ENCODE measurements at regions not wholly inside any gene's neighbourhood (a gene's known extent, or its start where the extent isn't known, plus 50 kb on each side); places are given as distances from the start of the nearest gene placed in this dataset.

DNA sequence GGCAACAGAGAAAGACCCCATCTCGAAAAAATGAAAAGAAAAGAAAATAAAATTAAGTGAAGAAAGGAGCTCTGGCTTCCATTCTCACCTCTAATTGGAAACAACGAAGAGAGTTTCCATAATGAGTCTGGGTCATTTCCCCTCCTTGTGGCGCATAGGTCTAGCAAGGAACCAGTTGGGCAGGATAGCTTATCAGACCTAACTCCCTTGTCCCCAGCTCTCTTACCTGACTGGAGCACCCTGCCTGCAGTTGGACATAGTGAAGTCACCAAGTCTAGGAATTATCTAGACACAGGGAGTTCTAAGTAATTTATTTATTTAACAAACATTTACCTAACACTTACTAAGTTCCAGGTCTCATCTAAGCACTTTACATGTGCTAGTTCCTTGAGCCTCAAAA is 63.0 kb upstream of the RAB4A start:
- H3K4me3 ChIP-seq: no peak overlapping the region
- H3K4me2 ChIP-seq: no peak overlapping the region
- no peak overlapping the region for H3K4me3 Mint-ChIP-seq
- H3K36me3 ChIP-seq (ENCODE audit: insufficient read depth): no peaks in the 10 kb centered on the region
- H3K27ac Mint-ChIP-seq: no peak overlapping the region
- H3K36me3 Mint-ChIP-seq (ENCODE audit: low read depth): no peaks in the 10 kb centered on the region
- DNase-seq (ENCODE audit: low spot score) (no peak), ATAC-seq (no peak)
- H3K79me2 ChIP-seq (replicated peaks; ENCODE audit: insufficient read depth): no peaks in the 10 kb centered on the region
- no peaks in the 10 kb centered on the region for H4K20me1 ChIP-seq (replicated peaks; ENCODE audit: insufficient read depth)
- H3K9me2 ChIP-seq (ENCODE audit: insufficient read depth): peaks cover 7% of the 10 kb centered on the region; the same call in 1 of the 2 replicates
- peaks cover 5% of the 10 kb centered on the region for H3K27me3 Mint-ChIP-seq (ENCODE audit: insufficient read depth, low read depth, poor library complexity)
- H3F3A ChIP-seq (replicated peaks; ENCODE audit: low read depth): no peaks in the 10 kb centered on the region
- H3K9me3 Mint-ChIP-seq: no peaks in the 10 kb centered on the region
- H3K27ac ChIP-seq (ENCODE audit: low read depth): no peak overlapping the region
- TF ChIP-seq, protein P1, sequence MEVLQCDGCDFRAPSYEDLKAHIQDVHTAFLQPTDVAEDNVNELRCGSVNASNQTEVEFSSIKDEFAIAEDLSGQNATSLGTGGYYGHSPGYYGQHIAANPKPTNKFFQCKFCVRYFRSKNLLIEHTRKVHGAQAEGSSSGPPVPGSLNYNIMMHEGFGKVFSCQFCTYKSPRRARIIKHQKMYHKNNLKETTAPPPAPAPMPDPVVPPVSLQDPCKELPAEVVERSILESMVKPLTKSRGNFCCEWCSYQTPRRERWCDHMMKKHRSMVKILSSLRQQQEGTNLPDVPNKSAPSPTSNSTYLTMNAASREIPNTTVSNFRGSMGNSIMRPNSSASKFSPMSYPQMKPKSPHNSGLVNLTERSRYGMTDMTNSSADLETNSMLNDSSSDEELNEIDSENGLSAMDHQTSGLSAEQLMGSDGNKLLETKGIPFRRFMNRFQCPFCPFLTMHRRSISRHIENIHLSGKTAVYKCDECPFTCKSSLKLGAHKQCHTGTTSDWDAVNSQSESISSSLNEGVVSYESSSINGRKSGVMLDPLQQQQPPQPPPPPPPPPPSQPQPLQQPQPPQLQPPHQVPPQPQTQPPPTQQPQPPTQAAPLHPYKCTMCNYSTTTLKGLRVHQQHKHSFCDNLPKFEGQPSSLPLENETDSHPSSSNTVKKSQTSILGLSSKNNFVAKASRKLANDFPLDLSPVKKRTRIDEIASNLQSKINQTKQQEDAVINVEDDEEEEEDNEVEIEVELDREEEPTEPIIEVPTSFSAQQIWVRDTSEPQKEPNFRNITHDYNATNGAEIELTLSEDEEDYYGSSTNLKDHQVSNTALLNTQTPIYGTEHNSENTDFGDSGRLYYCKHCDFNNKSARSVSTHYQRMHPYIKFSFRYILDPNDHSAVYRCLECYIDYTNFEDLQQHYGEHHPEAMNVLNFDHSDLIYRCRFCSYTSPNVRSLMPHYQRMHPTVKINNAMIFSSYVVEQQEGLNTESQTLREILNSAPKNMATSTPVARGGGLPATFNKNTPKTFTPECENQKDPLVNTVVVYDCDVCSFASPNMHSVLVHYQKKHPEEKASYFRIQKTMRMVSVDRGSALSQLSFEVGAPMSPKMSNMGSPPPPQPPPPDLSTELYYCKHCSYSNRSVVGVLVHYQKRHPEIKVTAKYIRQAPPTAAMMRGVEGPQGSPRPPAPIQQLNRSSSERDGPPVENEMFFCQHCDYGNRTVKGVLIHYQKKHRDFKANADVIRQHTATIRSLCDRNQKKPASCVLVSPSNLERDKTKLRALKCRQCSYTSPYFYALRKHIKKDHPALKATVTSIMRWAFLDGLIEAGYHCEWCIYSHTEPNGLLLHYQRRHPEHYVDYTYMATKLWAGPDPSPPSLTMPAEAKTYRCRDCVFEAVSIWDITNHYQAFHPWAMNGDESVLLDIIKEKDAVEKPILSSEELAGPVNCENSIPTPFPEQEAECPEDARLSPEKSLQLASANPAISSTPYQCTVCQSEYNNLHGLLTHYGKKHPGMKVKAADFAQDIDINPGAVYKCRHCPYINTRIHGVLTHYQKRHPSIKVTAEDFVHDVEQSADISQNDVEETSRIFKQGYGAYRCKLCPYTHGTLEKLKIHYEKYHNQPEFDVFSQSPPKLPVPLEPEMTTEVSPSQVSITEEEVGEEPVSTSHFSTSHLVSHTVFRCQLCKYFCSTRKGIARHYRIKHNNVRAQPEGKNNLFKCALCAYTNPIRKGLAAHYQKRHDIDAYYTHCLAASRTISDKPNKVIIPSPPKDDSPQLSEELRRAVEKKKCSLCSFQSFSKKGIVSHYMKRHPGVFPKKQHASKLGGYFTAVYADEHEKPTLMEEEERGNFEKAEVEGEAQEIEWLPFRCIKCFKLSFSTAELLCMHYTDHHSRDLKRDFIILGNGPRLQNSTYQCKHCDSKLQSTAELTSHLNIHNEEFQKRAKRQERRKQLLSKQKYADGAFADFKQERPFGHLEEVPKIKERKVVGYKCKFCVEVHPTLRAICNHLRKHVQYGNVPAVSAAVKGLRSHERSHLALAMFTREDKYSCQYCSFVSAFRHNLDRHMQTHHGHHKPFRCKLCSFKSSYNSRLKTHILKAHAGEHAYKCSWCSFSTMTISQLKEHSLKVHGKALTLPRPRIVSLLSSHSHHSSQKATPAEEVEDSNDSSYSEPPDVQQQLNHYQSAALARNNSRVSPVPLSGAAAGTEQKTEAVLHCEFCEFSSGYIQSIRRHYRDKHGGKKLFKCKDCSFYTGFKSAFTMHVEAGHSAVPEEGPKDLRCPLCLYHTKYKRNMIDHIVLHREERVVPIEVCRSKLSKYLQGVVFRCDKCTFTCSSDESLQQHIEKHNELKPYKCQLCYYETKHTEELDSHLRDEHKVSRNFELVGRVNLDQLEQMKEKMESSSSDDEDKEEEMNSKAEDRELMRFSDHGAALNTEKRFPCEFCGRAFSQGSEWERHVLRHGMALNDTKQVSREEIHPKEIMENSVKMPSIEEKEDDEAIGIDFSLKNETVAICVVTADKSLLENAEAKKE (CRISPR knock-in tag; IDR thresholded peaks at IDR 0.05): no peak
- TF ChIP-seq NANOG (IDR thresholded peaks at IDR 0.05; ENCODE audit: borderline replicate concordance) (no peak), CREB1 (CRISPR knock-in tag; IDR thresholded peaks at IDR 0.05; ENCODE audit: low read depth) (no peak), JUNB (IDR thresholded peaks at IDR 0.05; ENCODE audit: unreplicated experiment) (no peak), EZH2 (IDR thresholded peaks at IDR 0.05; ENCODE audit: low read depth, unreplicated experiment) (no peak), ZNF114 (CRISPR knock-in tag; IDR thresholded peaks at IDR 0.05) (no peak), STAT1 (IDR thresholded peaks at IDR 0.05; ENCODE audit: unreplicated experiment) (no peak), EZH2phosphoT487 (IDR thresholded peaks at IDR 0.05; ENCODE audit: unreplicated experiment) (no peak), ZNF331 (CRISPR knock-in tag; IDR thresholded peaks at IDR 0.05; ENCODE audit: low read depth) (no peak), POLR2AphosphoS5 (IDR thresholded peaks at IDR 0.05; ENCODE audit: low read depth) (no peak)
- TF ChIP-seq, protein P2, sequence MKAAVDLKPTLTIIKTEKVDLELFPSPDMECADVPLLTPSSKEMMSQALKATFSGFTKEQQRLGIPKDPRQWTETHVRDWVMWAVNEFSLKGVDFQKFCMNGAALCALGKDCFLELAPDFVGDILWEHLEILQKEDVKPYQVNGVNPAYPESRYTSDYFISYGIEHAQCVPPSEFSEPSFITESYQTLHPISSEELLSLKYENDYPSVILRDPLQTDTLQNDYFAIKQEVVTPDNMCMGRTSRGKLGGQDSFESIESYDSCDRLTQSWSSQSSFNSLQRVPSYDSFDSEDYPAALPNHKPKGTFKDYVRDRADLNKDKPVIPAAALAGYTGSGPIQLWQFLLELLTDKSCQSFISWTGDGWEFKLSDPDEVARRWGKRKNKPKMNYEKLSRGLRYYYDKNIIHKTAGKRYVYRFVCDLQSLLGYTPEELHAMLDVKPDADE (IDR thresholded peaks at IDR 0.05): no peak
- TF ChIP-seq, protein P3, sequence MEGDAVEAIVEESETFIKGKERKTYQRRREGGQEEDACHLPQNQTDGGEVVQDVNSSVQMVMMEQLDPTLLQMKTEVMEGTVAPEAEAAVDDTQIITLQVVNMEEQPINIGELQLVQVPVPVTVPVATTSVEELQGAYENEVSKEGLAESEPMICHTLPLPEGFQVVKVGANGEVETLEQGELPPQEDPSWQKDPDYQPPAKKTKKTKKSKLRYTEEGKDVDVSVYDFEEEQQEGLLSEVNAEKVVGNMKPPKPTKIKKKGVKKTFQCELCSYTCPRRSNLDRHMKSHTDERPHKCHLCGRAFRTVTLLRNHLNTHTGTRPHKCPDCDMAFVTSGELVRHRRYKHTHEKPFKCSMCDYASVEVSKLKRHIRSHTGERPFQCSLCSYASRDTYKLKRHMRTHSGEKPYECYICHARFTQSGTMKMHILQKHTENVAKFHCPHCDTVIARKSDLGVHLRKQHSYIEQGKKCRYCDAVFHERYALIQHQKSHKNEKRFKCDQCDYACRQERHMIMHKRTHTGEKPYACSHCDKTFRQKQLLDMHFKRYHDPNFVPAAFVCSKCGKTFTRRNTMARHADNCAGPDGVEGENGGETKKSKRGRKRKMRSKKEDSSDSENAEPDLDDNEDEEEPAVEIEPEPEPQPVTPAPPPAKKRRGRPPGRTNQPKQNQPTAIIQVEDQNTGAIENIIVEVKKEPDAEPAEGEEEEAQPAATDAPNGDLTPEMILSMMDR (conservative IDR thresholded peaks at IDR 0.05; ENCODE audit: low read depth in 2 of 2): no peak
- TF ChIP-seq, protein P4, sequence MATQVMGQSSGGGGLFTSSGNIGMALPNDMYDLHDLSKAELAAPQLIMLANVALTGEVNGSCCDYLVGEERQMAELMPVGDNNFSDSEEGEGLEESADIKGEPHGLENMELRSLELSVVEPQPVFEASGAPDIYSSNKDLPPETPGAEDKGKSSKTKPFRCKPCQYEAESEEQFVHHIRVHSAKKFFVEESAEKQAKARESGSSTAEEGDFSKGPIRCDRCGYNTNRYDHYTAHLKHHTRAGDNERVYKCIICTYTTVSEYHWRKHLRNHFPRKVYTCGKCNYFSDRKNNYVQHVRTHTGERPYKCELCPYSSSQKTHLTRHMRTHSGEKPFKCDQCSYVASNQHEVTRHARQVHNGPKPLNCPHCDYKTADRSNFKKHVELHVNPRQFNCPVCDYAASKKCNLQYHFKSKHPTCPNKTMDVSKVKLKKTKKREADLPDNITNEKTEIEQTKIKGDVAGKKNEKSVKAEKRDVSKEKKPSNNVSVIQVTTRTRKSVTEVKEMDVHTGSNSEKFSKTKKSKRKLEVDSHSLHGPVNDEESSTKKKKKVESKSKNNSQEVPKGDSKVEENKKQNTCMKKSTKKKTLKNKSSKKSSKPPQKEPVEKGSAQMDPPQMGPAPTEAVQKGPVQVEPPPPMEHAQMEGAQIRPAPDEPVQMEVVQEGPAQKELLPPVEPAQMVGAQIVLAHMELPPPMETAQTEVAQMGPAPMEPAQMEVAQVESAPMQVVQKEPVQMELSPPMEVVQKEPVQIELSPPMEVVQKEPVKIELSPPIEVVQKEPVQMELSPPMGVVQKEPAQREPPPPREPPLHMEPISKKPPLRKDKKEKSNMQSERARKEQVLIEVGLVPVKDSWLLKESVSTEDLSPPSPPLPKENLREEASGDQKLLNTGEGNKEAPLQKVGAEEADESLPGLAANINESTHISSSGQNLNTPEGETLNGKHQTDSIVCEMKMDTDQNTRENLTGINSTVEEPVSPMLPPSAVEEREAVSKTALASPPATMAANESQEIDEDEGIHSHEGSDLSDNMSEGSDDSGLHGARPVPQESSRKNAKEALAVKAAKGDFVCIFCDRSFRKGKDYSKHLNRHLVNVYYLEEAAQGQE (IDR thresholded peaks at IDR 0.05; ENCODE audit: unreplicated experiment): no peak
- peaks cover 3% of the 10 kb centered on the region for H3K4me1 ChIP-seq (ENCODE audit: insufficient read depth)
- H3K4me1 Mint-ChIP-seq: peaks cover 17% of the 10 kb centered on the region
- H3K27me3 ChIP-seq (ENCODE audit: insufficient read depth): no peaks in the 10 kb centered on the region
- no peak overlapping the region for H2AFZ ChIP-seq

Data from GM23338 (cell line).